ENCODE measurements at regions not wholly inside any gene's neighbourhood (a gene's known extent, or its start where the extent isn't known, plus 50 kb on each side); places are given as distances from the start of the nearest gene placed in this dataset.

GRCh38 chr13:21242236-21242635 is 65.8 kb downstream of the MRPL57 start:
- TF ChIP-seq POLR2A (IDR thresholded peaks at IDR 0.05; ENCODE audit: low read depth, low read length): no peak
- no peak for TF ChIP-seq PAX5 (IDR thresholded peaks at IDR 0.05; ENCODE audit: insufficient read depth, low read length, severe bottlenecking)
- no peak for TF ChIP-seq POLR2AphosphoS5 (IDR thresholded peaks at IDR 0.05; ENCODE audit: low read depth, low read length)
- no peak for TF ChIP-seq TAF1 (IDR thresholded peaks at IDR 0.05; ENCODE audit: low read depth, low read length)
- TF ChIP-seq POU2F2 (IDR thresholded peaks at IDR 0.05; ENCODE audit: low read depth, low read length): no peak
- TF ChIP-seq SPI1 (IDR thresholded peaks at IDR 0.05; ENCODE audit: low read depth, low read length): no peak

Data from GM12891 (cell line).